Stomach (tissue), 4 donors: ENCODE measurements at regions not wholly inside any gene's neighbourhood (a gene's known extent, or its start where the extent isn't known, plus 50 kb on each side); places are given as distances from the start of the nearest gene placed in this dataset.

Experiments used
- POLR2AphosphoS5 ChIP-seq, 3 donors: sonication (generic); formaldehyde crosslinking; IDR thresholded peaks; one replicate each; pipeline ENCODE4 v1.6.1; 2016; ENCODE audit warnings: antibody characterized with exemption in 3 of 3
- TF ChIP-seq, protein P1 (sequence below), 7 experiments: fragments of 450-650 bp in 4 of 7; fragments of 200-600 bp in 3 of 7; sonication (generic) in 3 of 7; IDR thresholded peaks; one replicate each; pipeline ENCODE4 v1.5.1; 2016 to 2019; ENCODE audit warnings: antibody characterized with exemption in 7 of 7, control low read depth in 2 of 7, mild to moderate bottlenecking in 1 of 7

DNA sequence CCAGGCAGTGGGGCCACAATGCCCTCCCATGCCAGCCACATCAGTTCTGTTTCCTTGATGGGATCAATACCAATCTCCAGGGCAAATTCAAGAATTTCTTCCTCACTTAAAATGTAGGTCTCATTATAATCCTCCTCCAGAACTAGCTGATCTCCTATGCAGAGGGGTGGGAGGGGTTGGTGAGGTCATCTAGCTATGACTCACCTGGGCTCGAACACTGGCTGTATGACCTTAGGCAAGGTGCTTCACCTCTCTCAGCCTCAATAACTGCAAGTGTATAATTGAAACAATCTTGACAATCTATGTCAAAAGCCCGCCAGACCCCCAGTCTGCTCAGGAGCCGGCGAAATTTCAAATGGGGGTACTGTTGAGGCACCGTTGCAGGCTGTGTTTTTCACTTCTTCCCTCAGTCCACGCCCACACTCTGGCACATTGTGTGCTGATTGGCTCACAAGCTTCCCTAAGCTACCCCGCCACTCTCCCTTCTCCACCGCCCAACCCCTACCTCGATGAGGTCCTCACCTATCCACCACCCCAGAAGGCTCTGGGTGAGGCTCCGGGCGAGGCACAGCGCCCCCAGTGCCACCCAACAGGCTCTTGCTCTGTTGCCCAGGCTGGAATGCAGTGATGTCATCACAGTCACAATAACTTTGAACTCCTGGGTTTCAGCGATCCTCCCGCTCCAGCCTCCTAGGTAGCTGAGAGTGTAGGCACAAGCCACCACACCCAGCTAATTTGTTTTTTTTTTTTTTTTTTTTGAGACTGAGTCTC lies 70.5 kb downstream of the ZNF22 start:
- TF ChIP-seq, protein P1, sequence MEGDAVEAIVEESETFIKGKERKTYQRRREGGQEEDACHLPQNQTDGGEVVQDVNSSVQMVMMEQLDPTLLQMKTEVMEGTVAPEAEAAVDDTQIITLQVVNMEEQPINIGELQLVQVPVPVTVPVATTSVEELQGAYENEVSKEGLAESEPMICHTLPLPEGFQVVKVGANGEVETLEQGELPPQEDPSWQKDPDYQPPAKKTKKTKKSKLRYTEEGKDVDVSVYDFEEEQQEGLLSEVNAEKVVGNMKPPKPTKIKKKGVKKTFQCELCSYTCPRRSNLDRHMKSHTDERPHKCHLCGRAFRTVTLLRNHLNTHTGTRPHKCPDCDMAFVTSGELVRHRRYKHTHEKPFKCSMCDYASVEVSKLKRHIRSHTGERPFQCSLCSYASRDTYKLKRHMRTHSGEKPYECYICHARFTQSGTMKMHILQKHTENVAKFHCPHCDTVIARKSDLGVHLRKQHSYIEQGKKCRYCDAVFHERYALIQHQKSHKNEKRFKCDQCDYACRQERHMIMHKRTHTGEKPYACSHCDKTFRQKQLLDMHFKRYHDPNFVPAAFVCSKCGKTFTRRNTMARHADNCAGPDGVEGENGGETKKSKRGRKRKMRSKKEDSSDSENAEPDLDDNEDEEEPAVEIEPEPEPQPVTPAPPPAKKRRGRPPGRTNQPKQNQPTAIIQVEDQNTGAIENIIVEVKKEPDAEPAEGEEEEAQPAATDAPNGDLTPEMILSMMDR (IDR thresholded peaks at IDR 0.05), result no peak
- TF ChIP-seq POLR2AphosphoS5 (IDR thresholded peaks at IDR 0.05), result no peak
